Gastroesophageal sphincter (tissue), 3 donors: ENCODE measurements at regions not wholly inside any gene's neighbourhood (a gene's known extent, or its start where the extent isn't known, plus 50 kb on each side); places are given as distances from the start of the nearest gene placed in this dataset.

Experiments
- EP300 ChIP-seq: sonication (generic); formaldehyde crosslinking; IDR thresholded peaks from one replicate; pipeline ENCODE4 v1.6.1; 2017; ENCODE audit warnings: antibody characterized with exemption, mild to moderate bottlenecking
- POLR2A ChIP-seq, 2 donors: fragments of 450-650 bp; IDR thresholded peaks; one replicate each; pipeline ENCODE4 v1.6.1; 2017; ENCODE audit warnings: antibody characterized with exemption in 2 of 2, mild to moderate bottlenecking in 2 of 2, moderate library complexity in 1 of 2
- POLR2AphosphoS5 ChIP-seq: sonication (generic); formaldehyde crosslinking; IDR thresholded peaks from one replicate; pipeline ENCODE4 v1.6.1; 2017; ENCODE audit warnings: antibody characterized with exemption
- TF ChIP-seq, protein P1 (sequence below), 4 experiments: fragments of 200-600 bp in 2 of 4; fragments of 450-650 bp in 2 of 4; sonication (generic) in 1 of 4; IDR thresholded peaks; one replicate each; pipeline ENCODE4 v1.5.1; 2017 to 2019; ENCODE audit warnings: antibody characterized with exemption in 4 of 4, mild to moderate bottlenecking in 2 of 4, moderate library complexity in 2 of 4

DNA sequence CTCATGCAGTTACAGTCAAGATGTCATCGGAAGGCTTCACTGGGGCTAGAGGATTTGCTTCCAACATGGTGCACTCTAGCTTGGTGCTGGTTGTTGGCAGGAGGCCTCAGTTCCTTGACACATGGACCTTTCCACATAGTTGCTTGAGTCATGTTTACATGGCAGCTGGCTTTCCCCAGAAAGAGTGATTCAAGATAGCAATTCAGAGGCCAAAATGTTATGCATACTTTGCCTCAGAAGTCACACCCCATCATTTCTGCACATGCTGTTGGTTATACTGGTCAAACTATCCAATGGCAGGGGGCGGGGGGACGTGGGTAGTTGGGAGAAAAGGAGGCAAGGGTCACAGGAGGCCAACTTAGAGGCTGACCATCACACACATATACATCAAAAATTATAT is 58.7 kb downstream of the FOXB1 start:
- TF ChIP-seq, protein P1, sequence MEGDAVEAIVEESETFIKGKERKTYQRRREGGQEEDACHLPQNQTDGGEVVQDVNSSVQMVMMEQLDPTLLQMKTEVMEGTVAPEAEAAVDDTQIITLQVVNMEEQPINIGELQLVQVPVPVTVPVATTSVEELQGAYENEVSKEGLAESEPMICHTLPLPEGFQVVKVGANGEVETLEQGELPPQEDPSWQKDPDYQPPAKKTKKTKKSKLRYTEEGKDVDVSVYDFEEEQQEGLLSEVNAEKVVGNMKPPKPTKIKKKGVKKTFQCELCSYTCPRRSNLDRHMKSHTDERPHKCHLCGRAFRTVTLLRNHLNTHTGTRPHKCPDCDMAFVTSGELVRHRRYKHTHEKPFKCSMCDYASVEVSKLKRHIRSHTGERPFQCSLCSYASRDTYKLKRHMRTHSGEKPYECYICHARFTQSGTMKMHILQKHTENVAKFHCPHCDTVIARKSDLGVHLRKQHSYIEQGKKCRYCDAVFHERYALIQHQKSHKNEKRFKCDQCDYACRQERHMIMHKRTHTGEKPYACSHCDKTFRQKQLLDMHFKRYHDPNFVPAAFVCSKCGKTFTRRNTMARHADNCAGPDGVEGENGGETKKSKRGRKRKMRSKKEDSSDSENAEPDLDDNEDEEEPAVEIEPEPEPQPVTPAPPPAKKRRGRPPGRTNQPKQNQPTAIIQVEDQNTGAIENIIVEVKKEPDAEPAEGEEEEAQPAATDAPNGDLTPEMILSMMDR (IDR thresholded peaks at IDR 0.05) = no peak
- TF ChIP-seq POLR2A (IDR thresholded peaks at IDR 0.05) (no peak), POLR2AphosphoS5 (no peak), EP300 (no peak)
